ENCODE measurements at regions not wholly inside any gene's neighbourhood (a gene's known extent, or its start where the extent isn't known, plus 50 kb on each side); places are given as distances from the start of the nearest gene placed in this dataset.

- TF ChIP-seq CTCF (IDR thresholded peaks at IDR 0.05) (no peak), POLR2A (IDR thresholded peaks at IDR 0.05) (no peak)
These were observed 101.9 kb upstream of the KCNE2 start for GRCh38 chr21:34261841-34262468.

Data from uterus (tissue), 2 donors.